PC-9 (cell line): ENCODE measurements at regions not wholly inside any gene's neighbourhood (a gene's known extent, or its start where the extent isn't known, plus 50 kb on each side); places are given as distances from the start of the nearest gene placed in this dataset.

Experiments
- BruUV-seq: library from RNA; stranded (reverse); fragments of 400-500 nt; replicated peaks from 2 replicates; lab custom pipeline; 2021; lab: Mats Ljungman, UMichigan
- CTCF ChIA-PET: fragments of 300-600 bp; sonication (Branson Sonifier 250); formaldehyde crosslinking; loops from one replicate; lab custom pipeline; 2022; ENCODE audit warnings: antibody characterized with exemption; lab: Charles Lee
- POLR2A ChIA-PET: fragments of 300-600 bp; sonication (Branson Sonifier 250); formaldehyde crosslinking; loops from one replicate; lab custom pipeline; 2022; ENCODE audit warnings: antibody characterized with exemption; ENCODE audit not compliant: unreplicated experiment; lab: Charles Lee
- DNase-seq, 2 experiments: peaks; one replicate each; pipeline versions ENCODE4 v3.0.0 to v3.0.0-alpha.2; 2015 to 2022; ENCODE audit warnings: mixed read lengths in 1 of 2
- H2AFZ ChIP-seq: fragments of 200-600 bp; sonication (generic); 2 replicates; pipeline ENCODE4 v1.8.1; 2017; ENCODE audit warnings: antibody characterized with exemption
- H3F3A ChIP-seq: fragments of 200-600 bp; sonication (generic); 2 replicates; pipeline ENCODE4 v1.8.1; 2017; ENCODE audit warnings: antibody characterized with exemption, mild to moderate bottlenecking, low read depth; ENCODE audit not compliant: insufficient read depth
- H3K27ac ChIP-seq: fragments of 200-600 bp; sonication (generic); 2 replicates; pipeline ENCODE4 v1.6.1; 2016; ENCODE audit warnings: mixed run types
- H3K27me3 ChIP-seq: fragments of 200-600 bp; sonication (generic); 2 replicates; pipeline ENCODE4 v1.6.1; 2016; ENCODE audit warnings: low read depth, mixed run types; ENCODE audit not compliant: insufficient read depth
- H3K36me3 ChIP-seq: fragments of 200-600 bp; sonication (generic); 2 replicates; pipeline ENCODE4 v1.6.1; 2016; ENCODE audit warnings: low read depth, mixed run types
- H3K4me1 ChIP-seq: fragments of 200-600 bp; sonication (generic); replicated peaks from 2 replicates; pipeline ENCODE4 v1.6.1; 2016; ENCODE audit warnings: mixed run types; ENCODE audit not compliant: insufficient read depth
- H3K4me2 ChIP-seq: fragments of 200-600 bp; sonication (generic); 2 replicates; pipeline ENCODE4 v1.6.1; 2017; ENCODE audit warnings: mixed run types
- H3K4me3 ChIP-seq: fragments of 200-600 bp; sonication (generic); 2 replicates; pipeline ENCODE4 v1.6.1; 2016; ENCODE audit warnings: mixed run types
- H3K79me2 ChIP-seq: fragments of 200-600 bp; sonication (generic); 2 replicates; pipeline ENCODE4 v1.6.1; 2017; ENCODE audit warnings: low read depth, mixed run types
- H3K9me2 ChIP-seq: fragments of 200-600 bp; sonication (generic); 2 replicates; pipeline ENCODE4 v1.8.1; 2017; ENCODE audit warnings: mild to moderate bottlenecking; ENCODE audit not compliant: insufficient read depth
- H3K9me3 ChIP-seq: fragments of 200-600 bp; sonication (generic); 2 replicates; pipeline ENCODE4 v1.8.1; 2016; ENCODE audit warnings: low read depth; ENCODE audit not compliant: insufficient read depth
- H4K20me1 ChIP-seq: fragments of 200-600 bp; sonication (generic); 2 replicates; pipeline ENCODE4 v1.8.1; 2017; ENCODE audit not compliant: insufficient read depth
- EZH2 ChIP-seq: fragments of 200-600 bp; sonication (generic); IDR thresholded peaks from 2 replicates; pipeline ENCODE4 v1.8.0; 2017; ENCODE audit warnings: antibody characterized with exemption, low read depth
- intact Hi-C: fragments of 100-400 bp; cut with micrococcal nuclease; formaldehyde crosslinking; loops from one replicate; pipeline ENCODE4 v1.10.0; 2022; ENCODE audit not compliant: unreplicated experiment
- TF ChIP-seq, protein P1 (sequence below): fragments of 200-600 bp; sonication (generic); conservative IDR thresholded peaks from 2 replicates; pipeline ENCODE4 v1.6.1; 2017; ENCODE audit warnings: mixed run types, antibody characterized with exemption, mild to moderate bottlenecking, moderate library complexity

DNA sequence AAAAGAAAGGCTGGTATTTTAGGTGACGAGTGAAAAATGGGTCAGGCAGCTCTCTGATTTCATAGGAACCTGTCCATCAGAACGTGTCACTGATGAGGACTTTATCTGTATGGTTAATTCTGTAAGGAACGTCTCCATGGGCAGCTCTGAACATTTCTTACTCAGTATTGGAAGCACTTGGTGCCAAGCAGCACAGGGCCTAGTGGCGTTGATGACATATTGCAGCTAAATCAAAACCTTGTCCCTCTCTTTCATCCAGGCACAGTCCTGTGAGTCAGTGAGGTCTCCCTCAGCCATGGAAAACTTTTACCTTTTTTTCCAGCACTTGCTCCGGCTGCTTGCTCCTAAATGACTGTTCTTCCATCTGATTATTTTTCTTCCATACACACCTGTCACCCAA is 301.9 kb downstream of the DHX15 start:
- H3K36me3 ChIP-seq, result no peaks in the 10 kb centered on the region
- no peak overlapping the region for H2AFZ ChIP-seq
- no peak overlapping the region for H3K27ac ChIP-seq
- H3K79me2 ChIP-seq, result no peaks in the 10 kb centered on the region
- intact Hi-C loops, result no loop called here
- ChIA-PET CTCF (no interaction called here), POLR2A (no interaction called here)
- H3K4me1 ChIP-seq, result no peaks in the 10 kb centered on the region
- H3F3A ChIP-seq, result no peaks in the 10 kb centered on the region
- TF ChIP-seq, protein P1, sequence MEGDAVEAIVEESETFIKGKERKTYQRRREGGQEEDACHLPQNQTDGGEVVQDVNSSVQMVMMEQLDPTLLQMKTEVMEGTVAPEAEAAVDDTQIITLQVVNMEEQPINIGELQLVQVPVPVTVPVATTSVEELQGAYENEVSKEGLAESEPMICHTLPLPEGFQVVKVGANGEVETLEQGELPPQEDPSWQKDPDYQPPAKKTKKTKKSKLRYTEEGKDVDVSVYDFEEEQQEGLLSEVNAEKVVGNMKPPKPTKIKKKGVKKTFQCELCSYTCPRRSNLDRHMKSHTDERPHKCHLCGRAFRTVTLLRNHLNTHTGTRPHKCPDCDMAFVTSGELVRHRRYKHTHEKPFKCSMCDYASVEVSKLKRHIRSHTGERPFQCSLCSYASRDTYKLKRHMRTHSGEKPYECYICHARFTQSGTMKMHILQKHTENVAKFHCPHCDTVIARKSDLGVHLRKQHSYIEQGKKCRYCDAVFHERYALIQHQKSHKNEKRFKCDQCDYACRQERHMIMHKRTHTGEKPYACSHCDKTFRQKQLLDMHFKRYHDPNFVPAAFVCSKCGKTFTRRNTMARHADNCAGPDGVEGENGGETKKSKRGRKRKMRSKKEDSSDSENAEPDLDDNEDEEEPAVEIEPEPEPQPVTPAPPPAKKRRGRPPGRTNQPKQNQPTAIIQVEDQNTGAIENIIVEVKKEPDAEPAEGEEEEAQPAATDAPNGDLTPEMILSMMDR, result no peak
- TF ChIP-seq EZH2, result no peak
- no peak overlapping the region for H3K4me3 ChIP-seq
- H3K9me3 ChIP-seq, result no peaks in the 10 kb centered on the region
- H3K27me3 ChIP-seq, result peaks cover 5% of the 10 kb centered on the region; the same call in 1 of the 2 replicates
- H4K20me1 ChIP-seq, result no peaks in the 10 kb centered on the region
- no TSS peak for BruUV-seq
- DNase-seq, result no peak
- no peak overlapping the region for H3K4me2 ChIP-seq
- H3K9me2 ChIP-seq, result no peaks in the 10 kb centered on the region

DNA sequence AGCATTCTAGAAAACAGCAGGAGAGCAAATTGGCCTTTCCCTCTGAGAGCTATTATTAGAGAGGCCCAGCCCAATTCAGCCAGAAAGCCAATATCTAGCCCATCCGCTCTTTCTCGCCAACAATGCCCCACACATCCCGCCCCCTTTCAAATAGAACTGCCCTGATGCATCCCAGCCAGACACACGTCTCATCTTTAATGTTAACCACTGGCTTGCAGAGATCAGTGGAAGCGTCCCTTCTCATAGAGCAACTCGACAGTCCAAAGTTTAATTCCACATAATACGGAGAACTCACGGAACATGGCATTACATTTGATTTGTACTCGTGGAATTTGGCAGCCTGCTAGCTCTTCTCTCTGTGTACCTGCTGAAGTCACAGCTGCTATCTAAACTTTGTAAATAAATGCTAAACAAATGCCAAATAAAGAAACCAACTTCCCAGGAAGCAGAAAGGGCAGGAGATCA is 304.4 kb downstream of the DHX15 start:
- no peak for DNase-seq
- Histone ChIP-seq H3K27me3 (peaks cover 13% of the 10 kb centered on the region), H3K79me2 (no peaks in the 10 kb centered on the region), H3K4me3 (no peak overlapping the region), H3K4me1 (no peaks in the 10 kb centered on the region), H3K27ac (no peak overlapping the region), H3K9me2 (no peaks in the 10 kb centered on the region), H3K4me2 (no peak overlapping the region), H3K36me3 (no peaks in the 10 kb centered on the region), H2AFZ (no peak overlapping the region), H3K9me3 (no peaks in the 10 kb centered on the region), H3F3A (no peaks in the 10 kb centered on the region), H4K20me1 (no peaks in the 10 kb centered on the region)
- CTCF ChIA-PET, result no interaction called here
- POLR2A ChIA-PET, result no interaction called here
- TF ChIP-seq, protein P1, result no peak
- TF ChIP-seq EZH2, result no peak
- BruUV-seq, result no TSS peak
- intact Hi-C loops, result no loop called here

DNA sequence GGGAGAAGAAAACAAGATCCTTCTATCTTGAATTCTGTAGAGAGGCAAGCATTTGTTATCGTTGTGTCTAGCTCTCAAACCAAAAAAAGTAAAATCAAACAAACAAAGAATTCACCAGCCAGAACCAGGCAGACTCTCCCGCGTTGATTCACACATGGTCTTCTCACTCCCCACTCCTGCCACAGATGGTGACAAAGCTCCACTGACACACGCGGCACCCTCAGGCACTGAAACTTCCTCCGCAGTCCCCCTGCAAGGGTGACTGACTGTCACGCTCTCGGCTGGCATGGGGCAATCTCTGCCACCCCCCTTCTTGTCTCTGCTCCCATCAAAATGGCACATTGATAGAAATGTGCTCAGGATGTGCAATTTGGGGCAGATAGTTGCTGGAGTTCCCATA is 304.9 kb downstream of the DHX15 start:
- Histone ChIP-seq H3K36me3 (no peaks in the 10 kb centered on the region), H3K27ac (no peak overlapping the region), H3K27me3 (peaks cover 13% of the 10 kb centered on the region), H4K20me1 (no peaks in the 10 kb centered on the region), H3F3A (no peaks in the 10 kb centered on the region), H2AFZ (no peak overlapping the region), H3K9me2 (no peaks in the 10 kb centered on the region), H3K4me2 (no peak overlapping the region), H3K4me1 (no peaks in the 10 kb centered on the region), H3K4me3 (no peak overlapping the region), H3K9me3 (no peaks in the 10 kb centered on the region), H3K79me2 (no peaks in the 10 kb centered on the region)
- no TSS peak for BruUV-seq
- intact Hi-C loops, result no loop called here
- ChIA-PET CTCF (no interaction called here), POLR2A (interaction anchor here (0.7 kb wide), 1 partner anchor 14 kb away, joined by 5 read pairs; no protein-coding TSS in a partner anchor)
- no peak for TF ChIP-seq EZH2
- TF ChIP-seq, protein P1, result no peak
- DNase-seq, result no peak
